Uterus (tissue), 2 donors: ENCODE measurements at regions not wholly inside any gene's neighbourhood (a gene's known extent, or its start where the extent isn't known, plus 50 kb on each side); places are given as distances from the start of the nearest gene placed in this dataset.

Experiments used
- CTCF ChIP-seq, 4 experiments: fragments of 200-600 bp in 2 of 4; fragments of 450-650 bp in 2 of 4; sonication (generic) in 2 of 4; IDR thresholded peaks; one replicate each; pipeline ENCODE4 v1.5.1; 2016 to 2019; ENCODE audit warnings: antibody characterized with exemption in 4 of 4, mild to moderate bottlenecking in 2 of 4, moderate library complexity in 1 of 4
- POLR2A ChIP-seq, 2 donors: fragments of 450-650 bp; IDR thresholded peaks; one replicate each; pipeline ENCODE4 v1.6.1; 2016; ENCODE audit warnings: antibody characterized with exemption in 2 of 2, mild to moderate bottlenecking in 1 of 2, moderate library complexity in 1 of 2

- TF ChIP-seq CTCF (IDR thresholded peaks at IDR 0.05) = no peak
- no peak for TF ChIP-seq POLR2A (IDR thresholded peaks at IDR 0.05)
Observed at GRCh38 chr19:46919324-46919723, 58.5 kb downstream of the ARHGAP35 start.
